Gastroesophageal sphincter (tissue), 4 donors: ENCODE measurements at regions not wholly inside any gene's neighbourhood (a gene's known extent, or its start where the extent isn't known, plus 50 kb on each side); places are given as distances from the start of the nearest gene placed in this dataset.

Source experiments
- ATAC-seq: fragments of 150-250 bp; one replicate; pipeline ENCODE4 v1.9.1; 2016; ENCODE audit warnings: mild to moderate bottlenecking, moderate library complexity
- H3K27ac ChIP-seq, 4 donors: fragments of 200-600 bp; sonication (generic) in 3 of 4; 1 replicate in 3 of 4; 2 replicates in 1 of 4; pipeline ENCODE4 v1.5.1; 2016 to 2019
- H3K27me3 ChIP-seq: fragments of 200-600 bp; sonication (generic); one replicate; pipeline ENCODE4 v1.5.1; 2019
- H3K36me3 ChIP-seq, 2 donors: fragments of 200-600 bp; sonication (generic); one replicate each; pipeline ENCODE4 v1.5.1; 2019; ENCODE audit warnings: control low read depth in 1 of 2
- H3K4me1 ChIP-seq, 3 donors: fragments of 200-600 bp; sonication (generic); 1 replicate in 2 of 3; 2 replicates in 1 of 3; pipeline ENCODE4 v1.5.1; 2016 to 2019; ENCODE audit warnings: control low read depth in 2 of 3
- H3K4me3 ChIP-seq, 2 donors: fragments of 200-600 bp; sonication (generic); one replicate each; pipeline ENCODE4 v1.5.1; 2019; ENCODE audit warnings: mild to moderate bottlenecking in 1 of 2, moderate library complexity in 1 of 2
- H3K9me3 ChIP-seq, 3 donors: fragments of 200-600 bp; sonication (generic); one replicate each; pipeline ENCODE4 v1.5.1; 2017 to 2019; ENCODE audit warnings: control low read depth in 2 of 3
- CTCF ChIP-seq, 4 experiments: fragments of 200-600 bp in 2 of 4; fragments of 450-650 bp in 2 of 4; sonication (generic) in 1 of 4; IDR thresholded peaks; one replicate each; pipeline ENCODE4 v1.5.1; 2017 to 2019; ENCODE audit warnings: antibody characterized with exemption in 4 of 4, mild to moderate bottlenecking in 2 of 4, moderate library complexity in 2 of 4
- EP300 ChIP-seq: sonication (generic); formaldehyde crosslinking; IDR thresholded peaks from one replicate; pipeline ENCODE4 v1.6.1; 2017; ENCODE audit warnings: antibody characterized with exemption, mild to moderate bottlenecking
- POLR2A ChIP-seq, 2 donors: fragments of 450-650 bp; IDR thresholded peaks; one replicate each; pipeline ENCODE4 v1.6.1; 2017; ENCODE audit warnings: antibody characterized with exemption in 2 of 2, mild to moderate bottlenecking in 2 of 2, moderate library complexity in 1 of 2
- POLR2AphosphoS5 ChIP-seq: sonication (generic); formaldehyde crosslinking; IDR thresholded peaks from one replicate; pipeline ENCODE4 v1.6.1; 2017; ENCODE audit warnings: antibody characterized with exemption
- WGBS, 2 donors: methylation state at CpG; one replicate each; pipeline ENCODE4 v1.1.5; 2018; ENCODE audit warnings: low coverage in 1 of 2; 5-methylcytosine and 5-hydroxymethylcytosine counted together

GRCh38 chr4:146004730-146005129 is 66.1 kb upstream of the ZNF827 start:
- ATAC-seq, result no peak
- no peaks in the 10 kb centered on the region for H3K27me3 ChIP-seq
- no peak overlapping the region for H3K27ac ChIP-seq
- H3K9me3 ChIP-seq, result peaks cover 0 to 22% (median 0%) of the 10 kb centered on the region in 3 donors
- H3K4me1 ChIP-seq, result no peaks in the 10 kb centered on the region
- H3K36me3 ChIP-seq, result no peaks in the 10 kb centered on the region
- TF ChIP-seq CTCF (IDR thresholded peaks at IDR 0.05) (no peak), EP300 (no peak), POLR2A (IDR thresholded peaks at IDR 0.05) (no peak), POLR2AphosphoS5 (no peak)
- WGBS, 2 donors, result no CpG with 5 or more reads among the region's 1 CpG
- no peak overlapping the region for H3K4me3 ChIP-seq

GRCh38 chr4:145988628-145989027 is 50.0 kb upstream of the ZNF827 start:
- Histone ChIP-seq H3K9me3 (no peaks in the 10 kb centered on the region), H3K4me3 (no peak overlapping the region), H3K4me1 (no peaks in the 10 kb centered on the region), H3K36me3 (no peaks in the 10 kb centered on the region), H3K27ac (no peak overlapping the region), H3K27me3 (no peaks in the 10 kb centered on the region)
- ATAC-seq, result no peak
- TF ChIP-seq POLR2A (IDR thresholded peaks at IDR 0.05) (no peak), POLR2AphosphoS5 (no peak), CTCF (IDR thresholded peaks at IDR 0.05) (no peak), EP300 (no peak)
- WGBS, 2 donors, result 66 to 78% methylated on average over 2 of the region's 2 CpGs
